HCT116 (cell line): ENCODE measurements at regions not wholly inside any gene's neighbourhood (a gene's known extent, or its start where the extent isn't known, plus 50 kb on each side); places are given as distances from the start of the nearest gene placed in this dataset.

ENCODE experiments used
- ATAC-seq: fragments of 200-7000 bp; cut with Tn5 transposase; 2 replicates; pipeline ENCODE4 v1.9.1; 2020; ENCODE audit warnings: mild to moderate bottlenecking, moderate library complexity
- BruUV-seq: library from RNA; stranded (reverse); fragments of 400-500 nt; replicated peaks from 2 replicates; lab custom pipeline; 2021; lab: Mats Ljungman, UMichigan
- CTCF ChIA-PET: fragments of 300-600 bp; sonication (Branson Sonifier 250); formaldehyde crosslinking; loops from one replicate; lab custom pipeline; 2021; ENCODE audit warnings: antibody characterized with exemption; lab: Charles Lee
- POLR2A ChIA-PET: fragments of 300-600, 350-600 bp; sonication (Branson Sonifier 250); formaldehyde crosslinking; loops from one replicate; lab custom pipeline; 2021; ENCODE audit warnings: antibody characterized with exemption; lab: Charles Lee
- RAD21 ChIA-PET, 2 experiments: fragments of 300-600 bp; sonication (Branson Sonifier 250); formaldehyde crosslinking; loops; one replicate each; lab custom pipeline; 2023; ENCODE audit warnings: low total read pairs in 2 of 2; ENCODE audit not compliant: uncharacterized antibody in 2 of 2, unreplicated experiment in 2 of 2, low non-redundant PET in 1 of 2; lab: Charles Lee
- DNase-seq: peaks from one replicate; pipeline ENCODE4 v3.0.0-alpha.2; 2010; ENCODE audit warnings: low read depth, low spot score
- H2AFZ ChIP-seq: fragments of 200-600 bp; shearing (Covaris generic), sonication (generic); 2 replicates; pipeline ENCODE4 v1.6.1; 2017; ENCODE audit warnings: low read depth, mixed run types, mixed read lengths, antibody characterized with exemption, low read length; ENCODE audit not compliant: poor library complexity, severe bottlenecking
- H3K27ac ChIP-seq: 2 replicates; pipeline ENCODE4 v1.5.1; 2012; ENCODE audit warnings: low read depth, low read length
- H3K27me3 ChIP-seq: fragments of 200-600 bp; sonication (generic); 2 replicates; pipeline ENCODE4 v1.6.1; 2016; ENCODE audit warnings: mixed run types, low read length, mixed read lengths; ENCODE audit not compliant: insufficient read depth
- H3K36me3 ChIP-seq, 2 experiments: fragments of 200-500 bp in 1 of 2; fragments of 200-600 bp in 1 of 2; sonication (Bioruptor generic) in 1 of 2; sonication (generic) in 1 of 2; 2 replicates each; pipeline versions ENCODE4 v1.5.1 to v1.6.1; 2014 to 2016; ENCODE audit warnings: low read length in 2 of 2, inconsistent platforms in 1 of 2, mixed read lengths in 1 of 2, mixed run types in 1 of 2; ENCODE audit not compliant: insufficient read depth in 2 of 2, control insufficient read depth in 1 of 2
- H3K4me1 ChIP-seq, 2 experiments: fragments of 200-600 bp in 1 of 2; sonication (generic) in 1 of 2; 2 replicates each; pipeline versions ENCODE4 v1.5.1 to v1.6.1; 2012 to 2017; ENCODE audit warnings: low read length in 2 of 2, inconsistent platforms in 1 of 2, mild to moderate bottlenecking in 1 of 2, mixed read lengths in 1 of 2, mixed run types in 1 of 2, moderate library complexity in 1 of 2; ENCODE audit not compliant: insufficient read depth in 2 of 2, control insufficient read depth in 1 of 2
- H3K4me2 ChIP-seq: fragments of 200-600 bp; sonication (generic); 2 replicates; pipeline ENCODE4 v1.6.1; 2017; ENCODE audit warnings: mixed run types, low read length, mixed read lengths
- H3K4me3 ChIP-seq, 2 experiments: fragments of 200-600 bp in 1 of 2; sonication (generic) in 1 of 2; replicated peaks in 1 of 2; 2 replicates each; pipeline ENCODE4 v1.5.1; 2011 to 2016; ENCODE audit warnings: low read length in 2 of 2, control low read depth in 1 of 2, low read depth in 1 of 2, mild to moderate bottlenecking in 1 of 2, mixed read lengths in 1 of 2, mixed run types in 1 of 2
- H3K79me2 ChIP-seq: fragments of 200-600 bp; sonication (generic); 2 replicates; pipeline ENCODE4 v1.6.1; 2017; ENCODE audit warnings: mild to moderate bottlenecking, mixed run types, low read length, moderate library complexity, mixed read lengths; ENCODE audit not compliant: insufficient read depth
- H3K9ac ChIP-seq: fragments of 200-600 bp; sonication (generic); 2 replicates; pipeline ENCODE4 v1.6.1; 2016; ENCODE audit warnings: low read length, mixed read lengths
- H3K9me2 ChIP-seq: fragments of 200-600 bp; sonication (generic), shearing (Covaris generic); 2 replicates; pipeline ENCODE4 v1.6.1; 2017; ENCODE audit warnings: mixed run types, mild to moderate bottlenecking, moderate library complexity; ENCODE audit not compliant: insufficient read depth
- H3K9me3 ChIP-seq, 2 experiments: fragments of 200-500 bp in 1 of 2; fragments of 200-600 bp in 1 of 2; sonication (Bioruptor generic) in 1 of 2; sonication (generic) in 1 of 2; 2 replicates each; pipeline ENCODE4 v1.6.1; 2014 to 2017; ENCODE audit warnings: low read length in 2 of 2, mixed read lengths in 2 of 2, inconsistent platforms in 1 of 2, low read depth in 1 of 2, mild to moderate bottlenecking in 1 of 2, mixed run types in 1 of 2, moderate library complexity in 1 of 2; ENCODE audit not compliant: control insufficient read depth in 1 of 2, insufficient read depth in 1 of 2
- H4K20me1 ChIP-seq: fragments of 200-600 bp; sonication (generic), shearing (Covaris generic); 2 replicates; pipeline ENCODE4 v1.6.1; 2017; ENCODE audit warnings: mixed run types, mild to moderate bottlenecking, moderate library complexity; ENCODE audit not compliant: insufficient read depth
- CEBPB ChIP-seq: IDR thresholded peaks from 2 replicates; pipeline ENCODE4 v1.6.1; 2012; ENCODE audit warnings: low read depth
- EGR1 ChIP-seq: IDR thresholded peaks from 2 replicates; pipeline ENCODE4 v1.6.1; 2012; ENCODE audit warnings: low read depth
- EZH2phosphoT487 ChIP-seq: fragments of 200-600 bp; IDR thresholded peaks from 2 replicates; pipeline ENCODE4 v1.6.1; 2018; ENCODE audit warnings: antibody characterized with exemption, borderline replicate concordance
- JUND ChIP-seq: IDR thresholded peaks from 2 replicates; pipeline ENCODE4 v1.6.1; 2012
- POLR2A ChIP-seq: IDR thresholded peaks from 2 replicates; pipeline ENCODE4 v1.7.0; 2011; ENCODE audit warnings: borderline replicate concordance; ENCODE audit not compliant: insufficient read depth, insufficient read length; ENCODE audit errors: extremely low read depth
- POLR2AphosphoS5 ChIP-seq: IDR thresholded peaks from 2 replicates; pipeline ENCODE4 v1.6.1; 2011; ENCODE audit warnings: mild to moderate bottlenecking, low read depth, low read length, moderate library complexity
- SIN3A ChIP-seq: IDR thresholded peaks from 2 replicates; pipeline ENCODE4 v1.6.1; 2012; ENCODE audit warnings: low read depth
- SRF ChIP-seq: IDR thresholded peaks from 2 replicates; pipeline ENCODE4 v1.6.1; 2012; ENCODE audit warnings: low read depth
- ZFX ChIP-seq: fragments of 450-650 bp; IDR thresholded peaks from 2 replicates; pipeline ENCODE4 v1.6.1; 2017
- intact Hi-C: fragments of 100-400 bp; cut with micrococcal nuclease; formaldehyde crosslinking; loops from 2 replicates; pipeline ENCODE4 v1.10.0; 2022
- TF ChIP-seq, protein P1 (sequence below): IDR thresholded peaks from 2 replicates; pipeline ENCODE4 v1.6.1; 2011; ENCODE audit warnings: mild to moderate bottlenecking, low read length, moderate library complexity; ENCODE audit not compliant: insufficient replicate concordance; ENCODE audit errors: extremely low read depth

DNA sequence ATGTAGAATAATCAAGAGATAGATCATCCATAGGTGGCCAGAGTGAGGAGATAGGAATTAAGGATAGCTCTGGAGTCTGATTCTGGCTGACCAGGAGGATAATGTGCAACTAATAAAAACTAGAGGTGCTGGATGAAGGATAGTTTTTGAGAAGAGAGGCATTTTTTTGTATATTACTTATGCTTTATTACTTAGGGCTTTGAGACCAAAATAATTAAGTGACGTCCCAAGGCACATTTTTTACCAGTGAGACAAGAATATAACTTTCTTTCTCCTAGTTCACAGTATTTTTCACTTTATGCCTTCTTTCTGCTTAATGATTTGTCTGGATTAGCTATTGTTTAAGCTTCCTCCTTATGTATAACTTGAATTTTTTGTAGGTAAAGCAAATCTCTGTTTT, 756.6 kb downstream of the TSN start:
- POLR2A ChIA-PET, result no interaction called here
- peaks cover 3 to 10% of the 10 kb centered on the region in 2 experiments; a peak in 2 of 4 replicates for H3K9me3 ChIP-seq

DNA sequence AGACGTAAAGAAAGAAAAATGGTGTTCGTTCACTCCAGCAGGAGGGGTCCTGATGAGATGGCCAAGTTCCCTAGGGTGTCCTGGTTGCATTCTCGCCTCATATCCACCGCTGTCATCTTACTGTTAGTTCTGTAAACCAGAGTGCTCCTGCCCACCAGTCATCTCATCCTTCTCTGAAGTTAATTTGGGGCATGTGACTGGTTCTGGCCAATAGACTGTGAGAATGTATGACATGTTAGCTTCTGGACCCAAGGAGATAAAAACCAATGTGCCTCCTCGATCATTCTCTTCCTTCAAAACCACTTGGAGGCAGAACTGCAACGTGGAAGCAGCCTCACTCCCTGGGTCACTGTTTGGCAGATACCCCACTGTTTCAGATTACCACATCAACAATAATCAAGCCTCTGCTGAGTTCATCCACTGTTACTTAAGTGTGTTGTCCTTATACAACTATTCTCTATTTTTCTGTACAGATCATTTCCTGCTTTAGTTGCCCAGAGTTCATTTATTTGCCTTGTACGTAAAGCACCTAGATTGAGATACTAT, 759.1 kb downstream of the TSN start:
- H3K36me3 ChIP-seq, result no peaks in the 10 kb centered on the region
- POLR2A ChIA-PET, result no interaction called here
- CTCF ChIA-PET, result no interaction called here
- no peak overlapping the region for H3K4me3 ChIP-seq
- no peak overlapping the region for H3K9ac ChIP-seq
- H3K27me3 ChIP-seq, result no peaks in the 10 kb centered on the region
- no peak overlapping the region for H3K27ac ChIP-seq
- H3K79me2 ChIP-seq, result no peaks in the 10 kb centered on the region
- RAD21 ChIA-PET, result no interaction called here
- no peak for TF ChIP-seq SRF
- TF ChIP-seq EGR1, result no peak
- TF ChIP-seq CEBPB, result no peak
- no peak for TF ChIP-seq ZFX
- no peak for TF ChIP-seq EZH2phosphoT487
- TF ChIP-seq POLR2A, result no peak
- H3K4me1 ChIP-seq, result no peaks in the 10 kb centered on the region
- H3K9me2 ChIP-seq, result no peaks in the 10 kb centered on the region
- no peak overlapping the region for H3K4me2 ChIP-seq
- no peak for ATAC-seq
- intact Hi-C loops, result no loop called here
- no peak for DNase-seq
- BruUV-seq, result no TSS peak
- H3K9me3 ChIP-seq, result peaks cover 3 to 10% of the 10 kb centered on the region in 2 experiments; a peak in 2 of 4 replicates
- no peaks in the 10 kb centered on the region for H4K20me1 ChIP-seq
- H2AFZ ChIP-seq, result no peak overlapping the region

More for the DNA sequence above, 756.6 kb downstream of the TSN start:
- no peak overlapping the region for H2AFZ ChIP-seq
- no peak for ATAC-seq
- no peaks in the 10 kb centered on the region for H3K36me3 ChIP-seq
- no peak overlapping the region for H3K4me2 ChIP-seq
- no peaks in the 10 kb centered on the region for H3K9me2 ChIP-seq
- intact Hi-C loops, result no loop called here
- no TSS peak for BruUV-seq
- no peaks in the 10 kb centered on the region for H3K79me2 ChIP-seq
- ChIA-PET CTCF (no interaction called here), RAD21 (no interaction called here)
- TF ChIP-seq, protein P1, sequence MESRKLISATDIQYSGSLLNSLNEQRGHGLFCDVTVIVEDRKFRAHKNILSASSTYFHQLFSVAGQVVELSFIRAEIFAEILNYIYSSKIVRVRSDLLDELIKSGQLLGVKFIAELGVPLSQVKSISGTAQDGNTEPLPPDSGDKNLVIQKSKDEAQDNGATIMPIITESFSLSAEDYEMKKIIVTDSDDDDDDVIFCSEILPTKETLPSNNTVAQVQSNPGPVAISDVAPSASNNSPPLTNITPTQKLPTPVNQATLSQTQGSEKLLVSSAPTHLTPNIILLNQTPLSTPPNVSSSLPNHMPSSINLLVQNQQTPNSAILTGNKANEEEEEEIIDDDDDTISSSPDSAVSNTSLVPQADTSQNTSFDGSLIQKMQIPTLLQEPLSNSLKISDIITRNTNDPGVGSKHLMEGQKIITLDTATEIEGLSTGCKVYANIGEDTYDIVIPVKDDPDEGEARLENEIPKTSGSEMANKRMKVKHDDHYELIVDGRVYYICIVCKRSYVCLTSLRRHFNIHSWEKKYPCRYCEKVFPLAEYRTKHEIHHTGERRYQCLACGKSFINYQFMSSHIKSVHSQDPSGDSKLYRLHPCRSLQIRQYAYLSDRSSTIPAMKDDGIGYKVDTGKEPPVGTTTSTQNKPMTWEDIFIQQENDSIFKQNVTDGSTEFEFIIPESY, result no peak
- TF ChIP-seq SIN3A (no peak), POLR2AphosphoS5 (no peak), JUND (no peak), EZH2phosphoT487 (no peak)
- no peak overlapping the region for H3K9ac ChIP-seq
- H3K27me3 ChIP-seq, result no peaks in the 10 kb centered on the region
- no peak for DNase-seq
- H3K27ac ChIP-seq, result no peak overlapping the region
- H4K20me1 ChIP-seq, result no peaks in the 10 kb centered on the region
- H3K4me1 ChIP-seq, result no peaks in the 10 kb centered on the region
- no peak overlapping the region for H3K4me3 ChIP-seq
